Natural killer cell (primary cell): ENCODE measurements at regions not wholly inside any gene's neighbourhood (a gene's known extent, or its start where the extent isn't known, plus 50 kb on each side); places are given as distances from the start of the nearest gene placed in this dataset.

Experiments used
- ATAC-seq, 3 donors: fragments of 150-1000 bp in 2 of 3; fragments of 200-7000 bp in 1 of 3; cut with Tn5 transposase; 1 replicate in 1 of 3; 2 replicates in 2 of 3; pipeline ENCODE4 v1.10.0; 2021; ENCODE audit warnings: mild to moderate bottlenecking in 2 of 3, moderate library complexity in 2 of 3
- DNase-seq, 2 donors: peaks; one replicate each; pipeline versions ENCODE4 v3.0.0 to v3.0.0-alpha.2; 2013 to 2021; ENCODE audit warnings: mixed read lengths in 1 of 2
- H3K27ac ChIP-seq: one replicate; pipeline ENCODE4 v1.5.1; 2013; ENCODE audit warnings: mild to moderate bottlenecking, low read length
- H3K27me3 ChIP-seq: one replicate; pipeline ENCODE4 v1.6.1; 2013; ENCODE audit warnings: low read length; ENCODE audit not compliant: control insufficient read depth, insufficient read depth
- H3K36me3 ChIP-seq: one replicate; pipeline ENCODE4 v1.6.1; 2013; ENCODE audit warnings: low read length; ENCODE audit not compliant: control insufficient read depth, insufficient read depth
- H3K4me1 ChIP-seq: one replicate; pipeline ENCODE4 v1.6.1; 2013; ENCODE audit warnings: low read length; ENCODE audit not compliant: control insufficient read depth, insufficient read depth
- H3K4me3 ChIP-seq: one replicate; pipeline ENCODE4 v1.5.1; 2013; ENCODE audit warnings: low read length
- H3K9me3 ChIP-seq: one replicate; pipeline ENCODE4 v1.6.1; 2013; ENCODE audit warnings: low read length; ENCODE audit not compliant: control insufficient read depth, insufficient read depth
- H3K27ac Mint-ChIP-seq, 2 donors: one replicate each; pipeline ENCODE4 v1.8.0; 2022; ENCODE audit warnings: mild to moderate bottlenecking in 2 of 2, mixed read lengths in 2 of 2, moderate library complexity in 1 of 2
- H3K27me3 Mint-ChIP-seq, 2 donors: one replicate each; pipeline ENCODE4 v1.8.0; 2022; ENCODE audit warnings: low read depth in 2 of 2, mixed read lengths in 2 of 2
- H3K36me3 Mint-ChIP-seq: one replicate; pipeline ENCODE4 v1.8.0; 2022; ENCODE audit warnings: mixed read lengths
- H3K4me1 Mint-ChIP-seq, 2 donors: one replicate each; pipeline ENCODE4 v1.8.0; 2022; ENCODE audit warnings: mixed read lengths in 2 of 2
- H3K4me3 Mint-ChIP-seq: one replicate; pipeline ENCODE4 v1.8.0; 2022; ENCODE audit warnings: mild to moderate bottlenecking, moderate library complexity, mixed read lengths
- H3K9me3 Mint-ChIP-seq, 2 donors: one replicate each; pipeline ENCODE4 v1.8.0; 2022; ENCODE audit warnings: mixed read lengths in 2 of 2
- WGBS: methylation state at CpG from one replicate; pipeline ENCODE4 v1.1.7; 2013; ENCODE audit warnings: missing lambda C conversion rate; ENCODE audit not compliant: insufficient coverage; 5-methylcytosine and 5-hydroxymethylcytosine counted together
- intact Hi-C: fragments of 100-400 bp; cut with micrococcal nuclease; formaldehyde crosslinking; loops from one replicate; pipeline ENCODE4 v1.14.2; 2022
- TF ChIP-seq, protein P1 (sequence below): fragments of 200-600 bp; IDR thresholded peaks from one replicate; pipeline ENCODE4 v1.8.0; 2022; ENCODE audit warnings: antibody characterized with exemption

DNA sequence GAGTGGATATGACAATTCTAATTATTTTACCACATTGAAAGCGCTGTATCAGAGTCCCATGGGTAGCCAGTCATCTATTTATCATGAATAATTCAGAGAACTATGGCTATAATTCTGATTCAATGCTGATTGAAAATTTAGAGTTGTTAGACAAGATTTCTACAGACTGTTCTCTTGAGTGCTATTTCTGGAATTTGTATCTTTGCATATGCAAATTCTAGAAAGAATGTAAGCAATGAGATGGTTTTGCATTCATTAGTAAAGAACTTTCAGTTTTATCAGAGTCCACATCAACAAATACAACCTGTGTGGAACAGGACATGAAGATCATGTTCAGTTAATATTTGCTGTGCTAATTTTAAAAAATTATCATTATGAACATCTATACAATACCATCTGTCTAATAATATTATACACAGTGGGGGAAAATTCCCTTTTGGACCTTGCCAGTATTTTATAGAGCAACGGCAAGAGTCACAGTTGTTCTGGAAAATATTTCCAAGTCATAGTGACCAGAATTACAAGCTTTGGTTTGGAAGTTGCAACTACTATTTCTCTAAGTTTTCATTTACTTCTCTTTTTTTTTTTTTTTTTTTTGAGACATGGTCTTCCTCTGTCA is 372.7 kb upstream of the PTGER4 start:
- Histone ChIP-seq H3K36me3 (no peaks in the 10 kb centered on the region), H3K27me3 (no peaks in the 10 kb centered on the region), H3K4me1 (no peaks in the 10 kb centered on the region), H3K27ac (no peak overlapping the region), H3K4me3 (no peak overlapping the region), H3K9me3 (no peaks in the 10 kb centered on the region)
- Mint-ChIP-seq H3K27ac (no peak overlapping the region), H3K4me1 (peaks cover 0 to 6% of the 10 kb centered on the region in 2 donors), H3K9me3 (no peaks in the 10 kb centered on the region), H3K36me3 (no peaks in the 10 kb centered on the region), H3K4me3 (no peak overlapping the region), H3K27me3 (peaks cover 0 to 3% of the 10 kb centered on the region in 2 donors)
- TF ChIP-seq, protein P1, sequence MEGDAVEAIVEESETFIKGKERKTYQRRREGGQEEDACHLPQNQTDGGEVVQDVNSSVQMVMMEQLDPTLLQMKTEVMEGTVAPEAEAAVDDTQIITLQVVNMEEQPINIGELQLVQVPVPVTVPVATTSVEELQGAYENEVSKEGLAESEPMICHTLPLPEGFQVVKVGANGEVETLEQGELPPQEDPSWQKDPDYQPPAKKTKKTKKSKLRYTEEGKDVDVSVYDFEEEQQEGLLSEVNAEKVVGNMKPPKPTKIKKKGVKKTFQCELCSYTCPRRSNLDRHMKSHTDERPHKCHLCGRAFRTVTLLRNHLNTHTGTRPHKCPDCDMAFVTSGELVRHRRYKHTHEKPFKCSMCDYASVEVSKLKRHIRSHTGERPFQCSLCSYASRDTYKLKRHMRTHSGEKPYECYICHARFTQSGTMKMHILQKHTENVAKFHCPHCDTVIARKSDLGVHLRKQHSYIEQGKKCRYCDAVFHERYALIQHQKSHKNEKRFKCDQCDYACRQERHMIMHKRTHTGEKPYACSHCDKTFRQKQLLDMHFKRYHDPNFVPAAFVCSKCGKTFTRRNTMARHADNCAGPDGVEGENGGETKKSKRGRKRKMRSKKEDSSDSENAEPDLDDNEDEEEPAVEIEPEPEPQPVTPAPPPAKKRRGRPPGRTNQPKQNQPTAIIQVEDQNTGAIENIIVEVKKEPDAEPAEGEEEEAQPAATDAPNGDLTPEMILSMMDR, result no peak
- 100% methylated on average over 1 of the region's 2 CpGs for WGBS
- no peak for ATAC-seq
- no peak for DNase-seq
- intact Hi-C loops, result no loop called here

DNA sequence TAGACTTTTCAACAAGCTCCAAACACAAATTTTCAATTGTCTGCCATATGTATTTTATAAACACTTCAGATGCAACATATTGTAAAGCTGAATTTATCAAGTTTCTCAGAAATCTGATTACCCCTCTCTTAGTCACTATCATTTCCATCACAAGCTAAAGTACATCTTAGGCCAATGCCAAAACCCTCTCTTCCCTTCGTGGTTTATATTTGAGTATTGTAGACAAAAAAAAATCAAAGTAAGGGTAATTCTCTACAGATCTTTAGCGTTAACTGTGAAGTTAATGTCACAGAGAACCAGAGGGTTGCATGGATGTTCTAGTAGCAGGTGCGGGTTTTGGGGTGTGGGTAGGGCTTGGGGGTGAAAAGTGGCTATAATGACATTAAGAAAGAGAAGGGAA is 387.7 kb upstream of the PTGER4 start:
- TF ChIP-seq, protein P1, result no peak
- ATAC-seq, result no peak
- H3K4me1 Mint-ChIP-seq, result peaks cover 0 to 9% of the 10 kb centered on the region in 2 donors
- H3K4me3 Mint-ChIP-seq, result no peak overlapping the region
- Histone ChIP-seq H3K27me3 (no peaks in the 10 kb centered on the region), H3K27ac (no peak overlapping the region), H3K9me3 (no peaks in the 10 kb centered on the region), H3K36me3 (no peaks in the 10 kb centered on the region), H3K4me3 (no peak overlapping the region), H3K4me1 (no peaks in the 10 kb centered on the region)
- DNase-seq, result no peak
- H3K36me3 Mint-ChIP-seq, result no peaks in the 10 kb centered on the region
- H3K27me3 Mint-ChIP-seq, result peaks cover 0 to 10% of the 10 kb centered on the region in 2 donors
- intact Hi-C loops, result no loop called here
- peaks cover 3 to 4% of the 10 kb centered on the region in 2 donors for H3K9me3 Mint-ChIP-seq
- H3K27ac Mint-ChIP-seq, result no peak overlapping the region
- 80% methylated on average over 2 of the region's 3 CpGs for WGBS

DNA sequence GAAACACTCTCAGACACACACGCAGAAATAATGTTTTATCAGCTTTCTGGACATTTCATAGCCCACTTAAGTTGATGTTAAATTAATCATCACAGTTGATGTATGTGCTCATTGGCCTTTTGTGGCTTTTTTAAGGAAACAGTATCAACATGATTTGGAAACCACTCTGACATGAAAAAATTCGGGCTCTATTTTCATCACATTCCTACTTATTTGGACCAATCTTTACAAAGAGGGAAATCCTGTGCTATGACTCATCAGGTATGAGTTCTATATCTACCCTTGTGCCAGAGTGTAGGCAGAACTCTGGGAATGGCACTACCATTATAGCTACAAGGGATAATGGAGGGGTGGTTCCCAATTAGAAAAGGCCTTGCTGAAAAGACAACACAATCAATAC is 388.4 kb upstream of the PTGER4 start:
- TF ChIP-seq, protein P1, result no peak
- H3K4me3 ChIP-seq, result no peak overlapping the region
- no peak overlapping the region for H3K27ac ChIP-seq
- intact Hi-C loops, result no loop called here
- H3K4me1 ChIP-seq, result no peaks in the 10 kb centered on the region
- DNase-seq (no peak), ATAC-seq (no peak)
- H3K9me3 ChIP-seq, result no peaks in the 10 kb centered on the region
- no peaks in the 10 kb centered on the region for H3K36me3 ChIP-seq
- H3K36me3 Mint-ChIP-seq, result no peaks in the 10 kb centered on the region
- 70% methylated on average over 2 of the region's 2 CpGs for WGBS
- peaks cover 3 to 4% of the 10 kb centered on the region in 2 donors for H3K9me3 Mint-ChIP-seq
- H3K27ac Mint-ChIP-seq, result no peak overlapping the region
- no peak overlapping the region for H3K4me3 Mint-ChIP-seq
- peaks cover 0 to 9% of the 10 kb centered on the region in 2 donors for H3K4me1 Mint-ChIP-seq
- H3K27me3 ChIP-seq, result no peaks in the 10 kb centered on the region
- peaks cover 0 to 10% of the 10 kb centered on the region in 2 donors for H3K27me3 Mint-ChIP-seq
